KMS-11 (cell line): ENCODE measurements at regions not wholly inside any gene's neighbourhood (a gene's known extent, or its start where the extent isn't known, plus 50 kb on each side); places are given as distances from the start of the nearest gene placed in this dataset.

Source experiments
- H2AFZ ChIP-seq: fragments of 200-600 bp; sonication (generic); 2 replicates; pipeline ENCODE4 v1.6.1; 2016; ENCODE audit warnings: antibody characterized with exemption, mixed run types, low read depth
- H3K27ac ChIP-seq: fragments of 200-600 bp; sonication (generic); 2 replicates; pipeline ENCODE4 v1.6.1; 2016; ENCODE audit warnings: mild to moderate bottlenecking, mixed run types
- H3K27me3 ChIP-seq: fragments of 200-600 bp; sonication (generic); 2 replicates; pipeline ENCODE4 v1.6.1; 2017; ENCODE audit warnings: mild to moderate bottlenecking, low read depth, mixed run types, moderate library complexity; ENCODE audit not compliant: insufficient read depth
- H3K36me3 ChIP-seq: fragments of 200-600 bp; sonication (generic); 2 replicates; pipeline ENCODE4 v1.6.1; 2017; ENCODE audit warnings: mild to moderate bottlenecking, mixed run types; ENCODE audit not compliant: insufficient read depth
- H3K4me1 ChIP-seq: fragments of 200-600 bp; sonication (generic); 2 replicates; pipeline ENCODE4 v1.6.1; 2016; ENCODE audit warnings: mild to moderate bottlenecking, low read depth, mixed run types; ENCODE audit not compliant: poor library complexity, severe bottlenecking
- H3K4me2 ChIP-seq: fragments of 200-600 bp; sonication (generic); 2 replicates; pipeline ENCODE4 v1.7.0; 2016; ENCODE audit warnings: mild to moderate bottlenecking, mixed run types
- H3K4me3 ChIP-seq: fragments of 200-600 bp; sonication (generic); IDR thresholded peaks from 2 replicates; pipeline ENCODE4 v1.6.1; 2017; ENCODE audit warnings: low read depth, low read length, mixed read lengths; ENCODE audit not compliant: insufficient read depth
- H3K79me2 ChIP-seq: fragments of 200-600 bp; sonication (generic); 2 replicates; pipeline ENCODE4 v1.6.1; 2016; ENCODE audit warnings: low read depth, mixed run types; ENCODE audit not compliant: insufficient read depth
- H3K9ac ChIP-seq: fragments of 200-600 bp; sonication (generic); 2 replicates; pipeline ENCODE4 v1.6.1; 2016; ENCODE audit warnings: mild to moderate bottlenecking, mixed run types
- H4K20me1 ChIP-seq: fragments of 200-600 bp; sonication (generic); 2 replicates; pipeline ENCODE4 v1.6.1; 2016; ENCODE audit warnings: mild to moderate bottlenecking, mixed run types; ENCODE audit not compliant: insufficient read depth
- TF ChIP-seq, protein P1 (sequence below): fragments of 200-600 bp; sonication (generic); conservative IDR thresholded peaks from 2 replicates; pipeline ENCODE4 v1.6.1; 2017; ENCODE audit warnings: low read depth, mild to moderate bottlenecking, antibody characterized with exemption, low read length, moderate library complexity, mixed read lengths

DNA sequence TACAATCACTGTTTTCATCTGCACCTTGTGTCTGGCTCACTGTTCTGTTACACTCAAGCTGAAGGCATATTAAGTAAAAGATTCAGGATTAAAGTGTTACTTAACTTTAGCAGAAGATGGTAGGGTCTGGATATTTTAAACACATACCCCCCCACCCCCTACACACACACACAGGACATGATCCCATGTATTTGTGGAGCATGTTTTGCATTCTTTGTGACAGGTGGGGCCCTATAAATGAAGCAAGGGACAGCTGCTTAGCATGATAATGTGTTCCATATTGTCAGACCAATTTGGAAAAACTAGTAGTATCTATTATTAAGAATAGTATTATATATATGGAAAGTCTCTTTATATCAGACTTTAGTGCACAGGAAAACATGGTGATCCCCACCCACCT is 335.2 kb upstream of the TNP1 start:
- Histone ChIP-seq H3K36me3 (no peaks in the 10 kb centered on the region), H3K4me3 (no peak overlapping the region), H3K27ac (no peak overlapping the region), H3K27me3 (no peaks in the 10 kb centered on the region), H3K9ac (no peak overlapping the region), H3K4me2 (no peak overlapping the region), H4K20me1 (no peaks in the 10 kb centered on the region), H3K4me1 (no peaks in the 10 kb centered on the region), H3K79me2 (no peaks in the 10 kb centered on the region), H2AFZ (no peak overlapping the region)
- TF ChIP-seq, protein P1, sequence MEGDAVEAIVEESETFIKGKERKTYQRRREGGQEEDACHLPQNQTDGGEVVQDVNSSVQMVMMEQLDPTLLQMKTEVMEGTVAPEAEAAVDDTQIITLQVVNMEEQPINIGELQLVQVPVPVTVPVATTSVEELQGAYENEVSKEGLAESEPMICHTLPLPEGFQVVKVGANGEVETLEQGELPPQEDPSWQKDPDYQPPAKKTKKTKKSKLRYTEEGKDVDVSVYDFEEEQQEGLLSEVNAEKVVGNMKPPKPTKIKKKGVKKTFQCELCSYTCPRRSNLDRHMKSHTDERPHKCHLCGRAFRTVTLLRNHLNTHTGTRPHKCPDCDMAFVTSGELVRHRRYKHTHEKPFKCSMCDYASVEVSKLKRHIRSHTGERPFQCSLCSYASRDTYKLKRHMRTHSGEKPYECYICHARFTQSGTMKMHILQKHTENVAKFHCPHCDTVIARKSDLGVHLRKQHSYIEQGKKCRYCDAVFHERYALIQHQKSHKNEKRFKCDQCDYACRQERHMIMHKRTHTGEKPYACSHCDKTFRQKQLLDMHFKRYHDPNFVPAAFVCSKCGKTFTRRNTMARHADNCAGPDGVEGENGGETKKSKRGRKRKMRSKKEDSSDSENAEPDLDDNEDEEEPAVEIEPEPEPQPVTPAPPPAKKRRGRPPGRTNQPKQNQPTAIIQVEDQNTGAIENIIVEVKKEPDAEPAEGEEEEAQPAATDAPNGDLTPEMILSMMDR: no peak

DNA sequence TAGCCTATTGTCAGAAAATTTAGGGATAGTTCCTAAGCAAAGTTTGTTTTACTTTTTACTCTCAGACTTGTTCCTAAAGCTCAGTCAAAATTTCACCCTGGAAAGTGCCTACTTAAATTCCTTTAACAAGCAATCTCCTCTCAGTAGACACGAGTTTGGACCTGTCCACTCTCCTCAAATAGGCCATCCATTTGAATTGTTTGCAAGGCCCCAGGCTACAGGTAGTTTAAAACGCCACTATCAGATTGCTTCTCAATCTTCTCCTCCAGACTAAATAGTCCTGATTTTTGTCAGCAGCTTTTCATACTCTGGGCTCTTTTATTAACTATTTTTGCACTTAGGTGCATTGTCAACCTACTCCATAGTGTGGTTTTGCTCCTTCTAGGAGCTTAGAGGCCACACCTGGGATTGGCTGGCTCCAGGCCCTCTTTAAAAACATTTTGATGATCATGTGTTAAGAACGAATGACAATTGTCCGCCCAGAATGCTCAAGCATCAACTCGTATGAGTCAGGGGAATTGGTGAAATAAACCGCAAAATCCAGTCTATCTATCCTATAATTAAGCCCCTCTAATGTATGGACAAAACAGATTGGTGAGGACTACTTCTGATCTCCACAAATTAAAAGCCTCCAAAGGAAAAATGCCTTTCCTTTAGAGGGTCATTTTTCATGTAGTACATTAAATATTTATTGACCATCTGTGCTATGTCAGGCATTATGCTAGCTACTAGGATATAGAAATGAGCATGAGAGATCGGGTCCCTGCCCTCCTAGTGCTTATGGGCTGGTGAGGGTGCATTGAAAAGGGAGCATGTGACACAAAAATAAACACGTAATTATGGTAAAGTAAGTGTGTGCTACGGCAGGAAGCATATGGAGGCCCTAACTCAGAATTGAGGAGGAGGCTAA is 333.8 kb upstream of the TNP1 start:
- Histone ChIP-seq H3K9ac (no peak overlapping the region), H3K4me3 (no peak overlapping the region), H3K4me1 (no peaks in the 10 kb centered on the region), H3K36me3 (no peaks in the 10 kb centered on the region), H3K79me2 (no peaks in the 10 kb centered on the region), H3K4me2 (no peak overlapping the region), H2AFZ (no peak overlapping the region), H3K27ac (no peak overlapping the region), H4K20me1 (no peaks in the 10 kb centered on the region), H3K27me3 (no peaks in the 10 kb centered on the region)
- TF ChIP-seq, protein P1: no peak

DNA sequence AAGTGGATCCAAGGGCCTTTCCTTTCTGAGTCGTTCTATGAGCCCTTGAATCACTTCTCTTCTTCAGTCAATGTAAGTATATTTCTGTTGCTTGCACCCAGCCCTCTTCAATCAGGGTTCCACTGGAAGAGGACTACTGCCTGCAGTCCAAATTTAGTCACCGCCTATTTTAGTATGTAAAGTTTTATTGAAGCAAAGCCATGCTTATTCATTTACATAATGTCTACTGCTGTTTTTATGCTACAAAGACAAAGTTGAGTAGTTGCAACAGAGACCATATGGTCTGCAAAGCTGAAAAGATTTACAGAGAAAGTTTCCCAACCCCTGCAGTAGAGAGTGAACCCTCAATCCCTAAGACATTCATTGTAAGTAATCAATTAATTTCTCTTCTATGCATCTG is 332.5 kb upstream of the TNP1 start:
- Histone ChIP-seq H4K20me1 (no peaks in the 10 kb centered on the region), H3K36me3 (no peaks in the 10 kb centered on the region), H3K4me2 (no peak overlapping the region), H3K27ac (no peak overlapping the region), H3K4me1 (no peaks in the 10 kb centered on the region), H3K9ac (no peak overlapping the region), H3K27me3 (no peaks in the 10 kb centered on the region), H3K4me3 (no peak overlapping the region), H3K79me2 (no peaks in the 10 kb centered on the region), H2AFZ (no peak overlapping the region)
- TF ChIP-seq, protein P1: no peak

DNA sequence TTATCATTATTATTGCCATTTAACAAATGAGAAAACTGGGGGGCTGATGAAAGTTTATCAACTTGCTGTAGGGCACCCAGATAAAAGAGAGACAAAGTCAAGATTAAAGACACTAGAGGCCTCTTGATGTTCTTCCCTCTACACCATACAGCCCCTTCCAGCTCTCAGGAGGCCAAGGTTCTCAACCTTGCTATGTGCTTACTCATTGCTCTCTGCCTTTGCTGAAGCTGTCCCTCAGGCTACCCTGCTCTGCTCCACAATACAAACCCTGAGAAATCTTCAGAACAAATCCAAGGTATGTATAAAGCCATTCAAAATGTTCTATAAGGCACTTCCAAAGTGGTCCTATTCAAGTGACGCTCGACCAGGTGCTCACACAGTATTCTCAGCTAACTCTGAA is 329.9 kb upstream of the TNP1 start:
- Histone ChIP-seq H3K4me1 (no peaks in the 10 kb centered on the region), H3K27me3 (no peaks in the 10 kb centered on the region), H2AFZ (no peak overlapping the region), H3K36me3 (no peaks in the 10 kb centered on the region), H3K9ac (no peak overlapping the region), H3K4me2 (no peak overlapping the region), H3K27ac (no peak overlapping the region), H3K4me3 (no peak overlapping the region), H4K20me1 (no peaks in the 10 kb centered on the region), H3K79me2 (no peaks in the 10 kb centered on the region)
- TF ChIP-seq, protein P1: no peak
